ENCODE measurements at regions not wholly inside any gene's neighbourhood (a gene's known extent, or its start where the extent isn't known, plus 50 kb on each side); places are given as distances from the start of the nearest gene placed in this dataset.
"Not testable (repeated sequence)": the region's sequence is repeated elsewhere in the genome, so short reads cannot be mapped to it uniquely, and the experiment has no call there.

GRCh38 chr6:996271-996852 lies 303.4 kb upstream of the EXOC2 start:
- FAIRE-seq: no peak

GRCh38 chr6:991192-991591 lies 298.3 kb upstream of the EXOC2 start:
- no peak for FAIRE-seq

- FAIRE-seq: no peak
Measured at GRCh38 chr6:984031-984430, 291.1 kb upstream of the EXOC2 start.

GRCh38 chr6:978937-979685 lies 286.2 kb upstream of the EXOC2 start:
- no peak for FAIRE-seq

- not testable (repeated sequence) for FAIRE-seq
Measured at GRCh38 chr6:977226-977625, 284.3 kb upstream of the EXOC2 start.

- FAIRE-seq: no peak
Measured at GRCh38 chr6:971981-972640, 279.2 kb upstream of the EXOC2 start.

GRCh38 chr6:968791-969190 lies 275.9 kb upstream of the EXOC2 start:
- FAIRE-seq: no peak

GRCh38 chr6:967701-968100 lies 274.8 kb upstream of the EXOC2 start:
- FAIRE-seq: no peak

- FAIRE-seq: no peak
Measured at GRCh38 chr6:965343-965742, 272.4 kb upstream of the EXOC2 start.

GRCh38 chr6:963456-963855 lies 270.5 kb upstream of the EXOC2 start:
- no peak for FAIRE-seq

- no peak for FAIRE-seq
Measured at GRCh38 chr6:961407-961960, 268.5 kb upstream of the EXOC2 start.

- FAIRE-seq: no peak
Measured at GRCh38 chr6:960356-960755, 267.4 kb upstream of the EXOC2 start.

- no peak for FAIRE-seq
Measured at GRCh38 chr6:958488-958887, 265.5 kb upstream of the EXOC2 start.

GRCh38 chr6:951399-952181 lies 258.7 kb upstream of the EXOC2 start:
- FAIRE-seq: no peak

GRCh38 chr6:947235-947934 lies 254.4 kb upstream of the EXOC2 start:
- FAIRE-seq: no peak

GRCh38 chr6:946546-946945 lies 253.6 kb upstream of the EXOC2 start:
- FAIRE-seq: peak; percentile 4

- FAIRE-seq: no peak
Measured at GRCh38 chr6:939526-940252, 246.8 kb upstream of the EXOC2 start.

- FAIRE-seq: no peak
Measured at GRCh38 chr6:938916-939315, 246.0 kb upstream of the EXOC2 start.

GRCh38 chr6:938271-938905 lies 245.4 kb upstream of the EXOC2 start:
- FAIRE-seq: no peak

- FAIRE-seq: no peak
Measured at GRCh38 chr6:935582-935981, 242.6 kb upstream of the EXOC2 start.

GRCh38 chr6:934686-935085 lies 241.7 kb upstream of the EXOC2 start:
- FAIRE-seq: no peak
